ENCODE measurements at regions not wholly inside any gene's neighbourhood (a gene's known extent, or its start where the extent isn't known, plus 50 kb on each side); places are given as distances from the start of the nearest gene placed in this dataset.

GRCh38 chrX:13507893-13508292 lies 61.5 kb upstream of the EGFL6 start:
- H3K36me3 ChIP-seq = no peaks in the 10 kb centered on the region
- no peak overlapping the region for H3K27ac ChIP-seq (replicated peaks in 1 of 4)
- intact Hi-C loops (cut with DNase I) = loop anchor here (2.0 to 5.0 kb wide), 3 partner anchors 139 to 524 kb away; no protein-coding TSS in a partner anchor
- no peak overlapping the region for H3K4me3 ChIP-seq
- no peaks in the 10 kb centered on the region for H3K9me3 ChIP-seq
- no peaks in the 10 kb centered on the region for H3K27me3 ChIP-seq
- no peak for DNase-seq (ENCODE audit: extremely low spot score)
- 80% methylated on average over 2 of the region's 2 CpGs for WGBS
- TF ChIP-seq POLR2A (IDR thresholded peaks at IDR 0.05; ENCODE audit: low read depth) (no peak), CTCF (IDR thresholded peaks at IDR 0.05) (no peak), EP300 (IDR thresholded peaks at IDR 0.05) (no peak), POLR2AphosphoS5 (IDR thresholded peaks at IDR 0.05) (no peak)
- H3K4me1 ChIP-seq = no peaks in the 10 kb centered on the region

GRCh38 chrX:13506574-13506973 lies 62.8 kb upstream of the EGFL6 start:
- intact Hi-C loops (cut with DNase I) = loop anchor here (2.0 to 5.0 kb wide), 3 partner anchors 140 to 526 kb away; no protein-coding TSS in a partner anchor
- no peak overlapping the region for H3K27ac ChIP-seq (replicated peaks in 1 of 4)
- no peak overlapping the region for H3K4me3 ChIP-seq
- TF ChIP-seq EP300 (IDR thresholded peaks at IDR 0.05) (no peak), POLR2AphosphoS5 (IDR thresholded peaks at IDR 0.05) (no peak), CTCF (IDR thresholded peaks at IDR 0.05) (peak; percentile 70 to 83 (median 71))
- no peaks in the 10 kb centered on the region for H3K36me3 ChIP-seq
- no peak for DNase-seq (ENCODE audit: extremely low spot score)
- 10% methylated on average over 5 of the region's 5 CpGs for WGBS
- H3K4me1 ChIP-seq = no peaks in the 10 kb centered on the region
- H3K27me3 ChIP-seq = no peaks in the 10 kb centered on the region
- no peaks in the 10 kb centered on the region for H3K9me3 ChIP-seq

GRCh38 chrX:13502590-13502989 lies 66.8 kb upstream of the EGFL6 start:
- intact Hi-C loops (cut with DNase I) = no loop called here
- no peak overlapping the region for H3K4me3 ChIP-seq
- DNase-seq (ENCODE audit: extremely low spot score) = no peak
- 47% methylated on average over 2 of the region's 2 CpGs for WGBS
- TF ChIP-seq EP300 (IDR thresholded peaks at IDR 0.05) (no peak), POLR2AphosphoS5 (IDR thresholded peaks at IDR 0.05) (no peak), POLR2A (IDR thresholded peaks at IDR 0.05; ENCODE audit: low read depth) (no peak), CTCF (IDR thresholded peaks at IDR 0.05) (no peak)
- no peak overlapping the region for H3K27ac ChIP-seq (replicated peaks in 1 of 4)
- H3K27me3 ChIP-seq = no peaks in the 10 kb centered on the region
- H3K4me1 ChIP-seq = no peaks in the 10 kb centered on the region
- H3K36me3 ChIP-seq = no peaks in the 10 kb centered on the region
- no peaks in the 10 kb centered on the region for H3K9me3 ChIP-seq

- no peaks in the 10 kb centered on the region for H3K27me3 ChIP-seq
- WGBS = 66% methylated on average over 2 of the region's 2 CpGs
- H3K4me1 ChIP-seq = no peaks in the 10 kb centered on the region
- H3K36me3 ChIP-seq = no peaks in the 10 kb centered on the region
- TF ChIP-seq CTCF (IDR thresholded peaks at IDR 0.05) (no peak), POLR2A (IDR thresholded peaks at IDR 0.05; ENCODE audit: low read depth) (no peak), EP300 (IDR thresholded peaks at IDR 0.05) (no peak), POLR2AphosphoS5 (IDR thresholded peaks at IDR 0.05) (no peak)
- DNase-seq (ENCODE audit: extremely low spot score) = no peak
- intact Hi-C loops (cut with DNase I) = no loop called here
- no peak overlapping the region for H3K27ac ChIP-seq (replicated peaks in 1 of 4)
- no peaks in the 10 kb centered on the region for H3K9me3 ChIP-seq
- H3K4me3 ChIP-seq = no peak overlapping the region
Observed at GRCh38 chrX:13499736-13500135, 69.7 kb upstream of the EGFL6 start.

- TF ChIP-seq CTCF (IDR thresholded peaks at IDR 0.05) (no peak), EP300 (IDR thresholded peaks at IDR 0.05) (no peak), POLR2AphosphoS5 (IDR thresholded peaks at IDR 0.05) (no peak), POLR2A (IDR thresholded peaks at IDR 0.05; ENCODE audit: low read depth) (no peak)
- no peak overlapping the region for H3K4me3 ChIP-seq
- H3K27me3 ChIP-seq = no peaks in the 10 kb centered on the region
- no peak for DNase-seq (ENCODE audit: extremely low spot score)
- WGBS = 84% methylated on average over 2 of the region's 2 CpGs
- H3K4me1 ChIP-seq = no peaks in the 10 kb centered on the region
- no peaks in the 10 kb centered on the region for H3K36me3 ChIP-seq
- no peak overlapping the region for H3K27ac ChIP-seq (replicated peaks in 1 of 4)
- H3K9me3 ChIP-seq = no peaks in the 10 kb centered on the region
- intact Hi-C loops (cut with DNase I) = no loop called here
Observed at GRCh38 chrX:13498238-13498637, 71.2 kb upstream of the EGFL6 start.

Data from esophagus muscularis mucosa (tissue), 4 donors.